CD4-positive, alpha-beta T cell treated with Interferon alpha-2 for 1 hour (primary cell): ENCODE measurements at regions not wholly inside any gene's neighbourhood (a gene's known extent, or its start where the extent isn't known, plus 50 kb on each side); places are given as distances from the start of the nearest gene placed in this dataset.

Source experiments
- DNase-seq, 2 donors: peaks; one replicate each; pipeline ENCODE4 v3.0.0-alpha.2; 2020 to 2022

GRCh38 chr17:33404070-33404819, 111.2 kb upstream of the ASIC2 start:
- DNase-seq = no peak

- no peak for DNase-seq
These were observed 123.0 kb upstream of the ASIC2 start for GRCh38 chr17:33416131-33416530.

GRCh38 chr17:33421933-33422332, 128.8 kb upstream of the ASIC2 start:
- DNase-seq = no peak

- DNase-seq = no peak
These were observed 140.5 kb upstream of the ASIC2 start for GRCh38 chr17:33433581-33433980.

GRCh38 chr17:33434841-33435240, 141.7 kb upstream of the ASIC2 start:
- DNase-seq = no peak

GRCh38 chr17:33435721-33436301, 142.7 kb upstream of the ASIC2 start:
- DNase-seq = no peak

GRCh38 chr17:33436321-33436720, 143.2 kb upstream of the ASIC2 start:
- no peak for DNase-seq

- DNase-seq = no peak
These were observed 145.0 kb upstream of the ASIC2 start for GRCh38 chr17:33438139-33438538.

GRCh38 chr17:33438578-33438977, 145.5 kb upstream of the ASIC2 start:
- no peak for DNase-seq

- DNase-seq = no peak
These were observed 149.2 kb upstream of the ASIC2 start for GRCh38 chr17:33442320-33442719.

GRCh38 chr17:33444731-33445130, 151.6 kb upstream of the ASIC2 start:
- no peak for DNase-seq

GRCh38 chr17:33447090-33447489, 154.0 kb upstream of the ASIC2 start:
- no peak for DNase-seq

- no peak for DNase-seq
These were observed 158.1 kb upstream of the ASIC2 start for GRCh38 chr17:33451221-33451620.

GRCh38 chr17:33457477-33457876, 164.4 kb upstream of the ASIC2 start:
- no peak for DNase-seq

- DNase-seq = no peak
These were observed 166.2 kb upstream of the ASIC2 start for GRCh38 chr17:33459078-33459940.

- no peak for DNase-seq
These were observed 167.8 kb upstream of the ASIC2 start for GRCh38 chr17:33460781-33461450.

- DNase-seq = no peak
These were observed 170.8 kb upstream of the ASIC2 start for GRCh38 chr17:33463887-33464286.

- DNase-seq = no peak
These were observed 171.7 kb upstream of the ASIC2 start for GRCh38 chr17:33464669-33465280.

- no peak for DNase-seq
These were observed 176.3 kb upstream of the ASIC2 start for GRCh38 chr17:33469421-33469820.

- no peak for DNase-seq
These were observed 176.8 kb upstream of the ASIC2 start for GRCh38 chr17:33469911-33470310.

- no peak for DNase-seq
These were observed 180.0 kb upstream of the ASIC2 start for GRCh38 chr17:33473061-33473460.

GRCh38 chr17:33474789-33475188, 181.7 kb upstream of the ASIC2 start:
- no peak for DNase-seq

- DNase-seq = no peak
These were observed 182.5 kb upstream of the ASIC2 start for GRCh38 chr17:33475594-33475993.
